NCI-H2081 (cell line): ENCODE measurements at regions not wholly inside any gene's neighbourhood (a gene's known extent, or its start where the extent isn't known, plus 50 kb on each side); places are given as distances from the start of the nearest gene placed in this dataset.
A peak's percentile ranks its signal among the peaks of the same experiment; 100 is the strongest.
"Not testable (repeated sequence)": the region's sequence is repeated elsewhere in the genome, so short reads cannot be mapped to it uniquely, and the experiment has no call there.

Experiments used
- DNase-seq, 2 experiments: peaks; one replicate each; lab custom pipeline; 2025; lab: John Stamatoyannopoulos, UW

DNA sequence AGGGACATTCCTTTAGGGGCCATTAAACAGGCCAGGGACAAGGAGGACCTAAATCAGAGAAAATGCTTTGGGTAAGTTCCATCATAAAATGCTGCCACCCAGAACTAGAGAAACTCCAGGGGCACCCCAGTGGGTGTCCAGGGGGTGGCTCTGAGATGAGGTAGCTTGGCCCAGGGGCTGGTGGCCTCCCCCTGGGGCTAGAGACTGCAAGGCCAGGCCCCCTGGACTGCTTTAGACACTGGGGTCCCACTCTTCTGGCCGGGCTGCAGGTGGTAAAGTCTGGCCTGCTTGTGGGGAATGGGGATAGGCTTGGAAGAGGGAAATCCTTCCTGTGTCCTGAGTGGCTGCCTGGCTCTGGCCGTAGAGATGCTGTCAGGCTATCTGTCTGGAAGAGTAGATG is 169.6 kb upstream of the PODXL start:
- DNase-seq = no peak

DNA sequence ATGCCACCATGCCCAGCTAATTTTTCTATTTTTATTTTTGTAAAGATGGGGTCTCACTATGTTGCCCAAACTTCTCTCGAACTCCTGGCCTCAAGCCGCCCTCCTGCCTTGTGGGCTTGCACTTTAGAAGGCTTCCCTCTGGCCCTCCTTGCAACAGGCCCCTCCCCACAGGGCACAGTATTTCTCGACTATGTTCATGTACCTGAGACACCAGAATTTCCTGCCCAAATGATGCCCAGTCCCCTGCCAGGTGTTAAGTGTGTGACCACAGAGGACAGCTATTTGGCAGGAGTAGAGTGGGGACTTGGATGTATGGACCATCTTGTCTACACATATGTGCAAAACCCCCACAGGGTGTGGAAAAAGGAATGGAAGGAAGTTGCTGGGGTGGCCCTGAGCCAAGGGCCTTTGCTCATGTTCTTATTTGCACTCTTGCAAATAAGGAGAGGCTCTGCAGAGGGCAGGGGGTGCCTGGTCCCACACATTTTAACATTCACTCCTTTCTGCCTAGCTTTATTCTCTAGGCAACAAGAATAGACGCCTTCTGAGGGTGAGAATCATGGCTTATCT is 168.4 kb upstream of the PODXL start:
- DNase-seq = no peak

DNA sequence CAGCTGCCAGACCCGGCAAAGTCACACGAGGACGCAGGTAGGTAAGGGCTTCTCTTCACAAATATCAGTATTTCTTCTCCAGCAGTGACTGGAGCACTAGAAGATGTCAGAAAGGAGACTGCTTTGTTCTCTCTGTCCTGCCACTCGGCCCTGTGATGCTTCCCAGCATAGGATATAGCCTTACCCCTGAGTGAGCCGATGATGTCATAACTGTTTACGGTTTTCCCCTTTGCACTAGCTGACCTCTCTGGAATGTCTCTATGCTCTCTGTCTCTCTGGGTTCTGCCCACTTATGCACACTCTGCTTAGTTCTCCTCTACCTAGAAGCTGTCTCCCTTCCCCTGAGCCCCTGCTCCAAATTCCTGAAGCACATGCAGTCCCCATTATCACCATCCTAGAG is 167.5 kb upstream of the PODXL start:
- DNase-seq = no peak

DNA sequence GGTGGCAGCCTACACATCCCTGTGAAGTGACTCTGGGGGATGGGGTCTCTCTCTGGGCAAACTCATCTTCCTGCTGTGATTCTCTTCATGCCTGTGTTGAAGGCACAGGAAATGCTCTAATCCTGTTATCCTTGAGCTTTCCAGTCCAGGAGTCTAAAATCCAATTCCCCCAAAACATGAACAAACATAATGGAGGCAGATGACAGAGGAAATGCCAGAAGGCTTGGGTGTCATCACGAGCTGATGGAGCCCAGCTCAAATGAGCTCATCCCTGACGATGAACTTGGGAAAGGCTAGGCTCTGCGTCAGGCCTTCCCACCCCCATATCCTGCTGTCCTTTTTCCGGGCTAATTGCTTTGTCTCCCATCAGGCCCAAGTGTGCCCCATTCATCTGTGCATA is 165.9 kb upstream of the PODXL start:
- DNase-seq = no peak

DNA sequence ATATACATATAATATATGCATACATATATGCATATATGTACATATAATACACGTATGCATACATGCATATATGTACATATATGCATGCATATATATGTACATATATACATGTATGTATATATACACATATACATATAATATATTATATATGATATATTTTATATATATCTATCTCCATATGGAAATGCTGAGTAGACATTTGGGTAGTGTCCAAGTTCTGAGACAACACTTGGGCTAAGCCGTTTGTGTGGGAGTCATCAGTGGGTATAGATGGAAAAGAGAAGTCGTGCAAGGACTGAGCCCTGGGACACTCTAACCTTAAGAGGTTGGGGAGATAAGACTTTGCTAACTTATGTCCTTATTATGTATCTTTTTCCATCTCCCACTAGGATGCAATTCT is 165.2 kb upstream of the PODXL start:
- no peak for DNase-seq

DNA sequence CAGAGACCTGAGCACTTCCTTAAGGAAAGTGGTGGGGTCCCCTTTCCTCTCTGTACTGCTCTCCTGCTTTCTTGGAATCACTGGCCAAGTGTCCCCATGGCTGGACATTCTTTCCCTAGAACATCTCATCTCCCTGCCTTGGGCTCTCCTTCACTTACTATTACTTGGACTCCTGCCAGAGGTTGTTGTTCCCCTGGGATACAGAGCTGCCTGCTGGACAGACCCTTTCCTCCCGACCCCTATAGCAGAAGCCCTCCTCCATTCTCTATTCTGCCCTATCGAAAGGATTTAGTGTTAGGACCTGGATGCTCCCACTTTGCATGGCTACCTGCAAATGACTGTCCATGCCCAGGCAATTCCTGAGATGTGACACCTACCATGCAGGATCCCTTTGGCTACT is 164.3 kb upstream of the PODXL start:
- no peak for DNase-seq

DNA sequence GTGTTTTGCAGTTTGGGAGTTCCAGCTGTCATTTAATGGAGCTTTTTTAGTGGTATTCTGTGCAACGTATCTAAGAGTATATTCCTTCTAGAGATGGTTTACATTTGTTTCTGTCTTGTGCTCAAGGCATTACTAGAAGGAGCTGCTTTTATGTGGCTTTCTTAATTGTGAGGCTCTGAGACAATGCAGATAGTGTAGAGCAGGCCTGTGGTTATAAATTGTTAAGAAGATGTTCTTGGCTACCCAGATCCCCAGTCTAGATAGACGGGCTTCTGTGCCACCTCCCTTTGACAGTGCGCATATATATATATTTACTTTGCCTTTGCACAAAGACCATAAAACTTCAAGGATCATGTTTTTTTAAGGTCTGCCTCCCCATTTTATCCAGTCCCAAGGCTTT is 160.8 kb upstream of the PODXL start:
- no peak for DNase-seq

DNA sequence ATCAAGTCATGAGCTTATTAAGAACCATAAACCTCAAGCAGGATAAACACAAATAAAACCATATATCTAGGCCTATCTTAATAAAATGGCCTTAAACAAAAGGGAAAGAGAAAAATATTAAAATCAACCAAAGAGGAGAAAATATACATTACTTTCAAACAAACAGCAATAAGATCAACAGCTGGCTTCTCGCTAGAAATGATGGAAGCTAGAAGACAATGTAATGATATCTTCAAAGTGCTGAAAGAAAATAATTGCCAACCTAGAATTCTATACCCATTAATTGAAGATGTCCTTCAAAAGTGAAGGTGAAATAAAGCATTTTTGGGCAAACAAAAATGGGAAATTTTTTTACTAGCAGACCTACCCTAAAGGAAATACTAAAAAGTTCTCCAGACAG is 142.9 kb upstream of the PODXL start:
- no peak for DNase-seq

DNA sequence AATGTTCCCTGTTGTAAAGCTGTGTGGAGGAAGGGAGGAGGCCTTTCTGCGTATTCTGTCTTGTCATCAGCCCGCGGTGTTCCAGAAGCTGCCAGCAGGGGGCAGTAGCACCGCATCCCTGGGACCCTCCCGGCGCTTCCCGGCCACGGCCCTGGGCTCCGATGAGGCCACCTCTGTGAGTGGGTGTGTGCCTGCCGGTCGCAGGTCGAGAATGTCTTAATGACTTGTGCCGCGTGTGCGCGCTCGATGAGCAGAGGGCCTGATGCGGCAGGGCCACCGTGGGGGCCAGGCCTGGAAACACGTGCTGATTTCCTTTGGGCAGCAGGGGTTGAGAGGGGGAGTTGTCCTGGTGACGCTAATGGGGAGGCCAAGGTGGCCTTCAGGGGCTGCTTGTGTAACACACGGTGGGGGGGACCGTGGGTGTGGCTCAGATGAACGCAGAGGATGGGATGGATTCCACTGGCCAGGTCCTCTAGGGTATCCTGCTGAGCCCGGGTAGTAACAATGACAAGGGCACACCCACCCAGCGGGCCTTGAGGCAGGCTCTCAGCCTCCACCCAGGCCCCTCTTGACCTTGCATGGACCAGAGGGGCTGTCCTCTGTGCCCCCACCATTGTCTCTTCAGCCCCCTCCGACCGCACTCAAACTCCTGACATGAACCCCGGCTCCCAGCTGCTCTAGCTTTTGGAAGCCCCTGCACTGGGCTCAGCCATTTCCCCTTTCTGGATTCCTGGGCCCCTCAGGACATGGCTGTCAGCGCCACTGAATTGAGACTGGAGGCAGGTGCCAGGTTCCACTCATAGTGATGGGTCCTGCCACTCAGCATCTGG is 135.9 kb upstream of the PODXL start:
- peak; percentile 61 to 71 for DNase-seq

DNA sequence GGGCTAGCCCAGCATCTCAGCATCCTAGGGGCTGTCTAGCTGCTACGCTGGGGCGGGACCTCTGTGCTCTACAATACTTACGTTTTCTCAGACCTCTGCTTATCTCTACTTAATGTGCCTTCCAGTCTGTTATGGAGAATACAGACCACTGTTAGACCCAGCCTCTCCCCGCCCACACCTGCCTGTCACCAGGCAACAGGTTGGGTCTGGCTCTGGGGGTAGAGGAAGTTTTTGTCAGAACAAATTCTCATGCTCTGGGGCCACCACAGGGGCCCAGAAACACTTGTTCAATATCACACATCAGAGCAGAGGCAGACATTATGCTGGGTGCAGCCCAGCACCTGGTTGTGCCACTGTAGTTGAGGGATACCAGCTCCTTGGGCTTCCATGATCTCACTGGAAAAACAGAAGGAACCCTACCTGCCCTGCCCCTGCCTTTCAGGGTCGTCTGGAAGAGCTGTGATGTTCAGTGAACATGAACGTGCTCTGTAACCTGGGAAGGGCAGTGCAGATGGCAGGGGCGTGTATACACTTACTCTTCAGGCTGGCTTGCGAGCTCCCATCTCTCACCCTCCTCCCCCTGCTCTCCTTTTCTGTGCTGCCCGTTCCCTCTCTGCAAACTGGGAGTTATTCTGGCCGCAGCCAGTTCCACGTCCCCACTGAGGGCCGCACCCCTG is 135.2 kb upstream of the PODXL start:
- DNase-seq = no peak

DNA sequence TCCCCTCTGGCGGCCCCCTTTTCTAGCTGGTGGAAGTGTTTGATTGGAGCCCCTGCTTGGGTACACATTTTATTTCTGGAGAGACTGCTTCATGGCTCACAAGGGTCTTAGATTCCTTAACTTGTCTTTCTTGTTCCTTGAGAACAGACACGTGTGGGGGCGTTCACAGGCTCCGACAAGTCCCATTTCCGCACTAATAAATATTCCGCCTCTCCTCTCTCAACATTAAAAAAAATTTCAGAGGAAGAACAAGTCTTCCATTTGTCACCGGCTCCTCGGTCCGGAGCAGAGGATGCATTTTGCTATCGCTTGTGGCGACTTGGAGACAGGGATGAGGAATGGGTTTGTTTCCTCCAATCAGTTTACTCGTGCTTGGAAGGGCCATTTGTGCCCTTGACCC is 134.0 kb upstream of the PODXL start:
- DNase-seq = no peak

DNA sequence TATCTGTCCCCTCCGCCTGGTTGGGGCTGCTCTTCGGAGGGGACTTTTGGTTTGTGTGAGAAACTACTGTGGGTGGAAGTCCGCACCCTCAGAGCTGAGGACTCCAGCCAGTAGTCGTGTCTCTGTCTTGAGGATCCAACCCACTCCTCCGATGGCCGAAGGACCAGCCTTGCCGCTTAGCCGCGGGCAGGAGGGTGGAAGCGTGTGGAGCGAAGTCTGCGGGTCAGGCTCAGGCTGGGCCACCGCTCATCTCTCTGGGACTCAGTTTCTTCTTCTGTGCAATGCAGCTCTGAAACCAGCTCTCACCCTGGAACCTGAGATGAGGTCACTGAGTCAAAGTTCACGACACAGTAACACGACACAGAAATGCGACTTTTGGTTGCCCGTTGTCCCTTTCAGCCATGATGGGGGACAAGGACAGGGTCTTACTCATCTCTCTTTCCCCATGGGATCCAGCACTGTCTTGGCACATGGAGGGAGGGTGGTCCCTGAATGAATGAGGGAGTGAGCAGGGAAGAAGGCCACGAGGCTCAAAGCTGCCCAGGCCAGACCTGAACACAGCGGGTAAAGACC is 133.3 kb upstream of the PODXL start:
- no peak for DNase-seq

DNA sequence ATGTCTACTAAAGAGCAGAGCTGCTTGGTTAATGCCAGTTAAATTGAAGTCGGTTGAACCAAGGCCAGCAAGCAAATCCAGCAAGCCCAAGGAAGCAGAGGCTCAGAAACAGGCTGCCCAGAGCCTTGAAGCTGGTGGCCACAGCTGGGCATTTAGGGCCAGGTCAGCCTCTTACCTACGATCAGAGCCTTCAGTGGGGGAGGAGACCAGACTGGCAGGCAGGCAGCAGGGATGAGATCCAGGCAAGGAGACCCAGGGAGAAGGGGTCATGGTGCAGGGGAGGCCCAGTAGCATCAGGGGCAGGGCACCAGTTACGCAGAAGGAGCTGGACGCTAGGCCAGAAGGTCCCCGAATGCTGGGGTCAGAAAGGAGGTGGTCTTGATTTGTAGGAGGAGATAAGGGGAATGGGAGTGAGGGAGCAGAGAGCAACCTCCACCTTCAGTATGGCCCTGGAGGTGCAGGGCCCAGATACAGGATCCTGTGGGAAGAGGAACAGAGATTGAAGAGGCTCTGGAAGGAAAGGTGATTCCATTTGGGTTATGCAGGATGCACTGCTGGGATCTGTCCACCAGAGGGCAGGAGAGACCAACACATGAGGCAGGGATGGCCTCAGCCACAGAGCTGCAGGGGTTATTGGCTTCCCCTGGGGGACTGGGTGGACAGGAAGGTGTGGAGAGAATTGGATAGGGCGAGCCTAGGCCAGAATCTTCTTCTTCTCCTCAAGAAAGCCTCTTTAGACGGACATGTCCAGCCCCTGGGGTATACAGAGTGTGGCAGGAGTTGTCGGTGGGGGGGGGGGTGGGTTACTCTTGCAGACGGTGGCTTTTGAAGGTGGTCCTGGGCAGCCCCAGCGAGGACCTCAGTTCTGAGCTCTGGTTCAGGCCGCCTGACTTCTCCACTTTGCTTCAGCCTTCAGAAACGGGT is 132.6 kb upstream of the PODXL start:
- peak; percentile 72 to 78 for DNase-seq

DNA sequence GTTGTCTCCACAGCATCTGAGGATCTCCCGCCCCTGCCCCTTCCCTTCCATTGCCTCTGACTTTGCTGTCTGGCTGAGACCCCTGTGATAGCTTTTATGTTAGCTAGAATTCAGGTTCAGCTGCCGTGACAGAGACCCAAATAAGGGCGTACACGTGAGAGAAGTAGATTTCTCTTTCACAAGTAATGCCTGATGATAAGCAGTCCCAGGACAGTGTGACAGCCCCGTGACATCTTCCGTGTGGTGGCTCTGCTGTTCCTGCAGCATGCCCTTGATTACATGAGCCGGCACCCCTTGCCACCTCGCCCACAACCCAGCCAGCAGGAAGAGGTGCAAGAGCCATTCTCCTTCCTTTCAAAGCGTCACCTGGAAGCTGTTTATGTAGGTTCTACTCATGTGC is 130.9 kb upstream of the PODXL start:
- DNase-seq = no peak

DNA sequence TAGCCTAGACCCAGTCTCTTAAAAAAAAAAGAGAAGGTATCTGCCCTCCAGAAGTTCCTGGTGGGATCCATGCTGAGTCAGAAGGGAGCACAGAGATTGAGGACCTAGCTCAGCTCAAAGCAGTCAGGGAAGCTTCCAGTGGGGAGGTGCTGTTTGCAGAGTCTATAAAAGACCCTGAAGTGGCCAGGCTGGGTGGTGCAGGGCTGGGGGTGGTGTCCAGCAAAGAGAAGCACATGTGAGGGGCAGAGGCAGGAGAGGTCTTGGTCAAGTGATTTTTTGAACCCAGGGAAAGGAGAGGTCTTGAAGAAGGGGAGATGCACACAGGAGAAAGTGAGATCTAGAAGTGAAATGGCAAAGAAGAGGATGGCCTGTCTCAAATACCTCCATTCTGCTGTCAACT is 130.4 kb upstream of the PODXL start:
- DNase-seq = no peak

DNA sequence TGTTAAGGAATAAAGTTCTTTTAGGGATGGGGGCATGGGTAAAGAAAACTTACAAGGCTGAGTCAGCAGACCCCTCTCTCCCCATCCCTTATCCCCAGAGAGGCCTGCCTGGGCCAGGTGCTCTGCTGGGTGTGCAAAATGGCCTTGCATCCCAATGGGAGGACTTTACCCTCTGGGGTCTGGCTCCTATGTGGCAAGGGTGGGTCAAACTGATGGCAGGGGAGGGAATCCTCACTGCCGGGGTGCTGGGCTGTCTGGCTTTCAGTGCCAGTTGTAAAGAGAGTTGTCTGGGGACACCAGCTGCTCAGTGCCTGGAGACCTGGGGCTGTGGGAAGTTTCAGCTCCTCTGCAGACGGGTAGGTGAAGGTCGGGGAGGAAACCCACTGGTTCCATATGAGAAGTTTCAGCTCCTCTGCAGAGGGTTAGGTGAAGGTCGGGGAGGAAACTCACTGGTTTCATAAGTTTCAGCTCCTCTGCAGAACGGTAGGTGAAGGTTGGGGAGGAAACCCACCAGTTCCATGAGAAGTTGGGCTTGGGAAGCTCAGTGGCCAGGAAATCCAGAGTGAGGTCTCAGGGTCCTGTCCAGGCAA is 127.2 kb upstream of the PODXL start:
- DNase-seq = no peak

DNA sequence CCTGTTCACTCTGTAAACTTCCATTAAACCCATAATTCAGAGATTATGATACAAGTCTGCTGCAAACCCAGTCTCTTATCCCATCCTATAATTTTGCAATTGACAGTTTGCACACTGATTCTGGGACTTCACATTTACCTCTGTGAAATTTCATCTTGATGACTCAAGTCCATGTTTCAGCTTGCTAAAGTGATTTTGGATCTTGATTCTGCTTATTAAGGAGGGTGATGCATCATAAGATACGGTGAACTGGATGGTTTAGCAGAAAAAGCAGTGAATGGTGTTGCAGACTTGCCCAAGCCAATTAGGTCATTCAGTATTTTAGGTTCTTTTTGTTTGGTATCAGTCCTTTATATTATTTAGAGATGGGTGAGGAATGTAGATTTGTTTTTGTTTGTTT is 125.5 kb upstream of the PODXL start:
- DNase-seq = no peak

DNA sequence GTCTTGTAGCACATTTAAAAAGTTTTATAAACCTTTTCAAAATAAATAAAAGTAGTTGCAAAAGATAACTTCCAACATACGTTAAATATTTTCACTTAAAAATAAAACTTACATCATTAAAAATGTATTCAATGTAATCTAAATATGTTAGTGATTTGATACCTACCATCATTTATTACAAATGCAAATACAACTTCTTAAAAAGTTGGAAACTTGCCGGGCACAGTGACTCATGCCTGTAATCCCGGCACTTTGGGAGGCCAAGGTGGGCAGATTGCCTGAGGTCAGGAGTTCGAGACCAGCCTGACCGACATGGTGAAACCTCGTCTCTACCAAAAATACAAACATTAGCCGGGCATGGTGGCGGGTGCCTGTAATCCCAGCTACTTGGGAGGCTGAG is 122.6 kb upstream of the PODXL start:
- not testable (repeated sequence) for DNase-seq

DNA sequence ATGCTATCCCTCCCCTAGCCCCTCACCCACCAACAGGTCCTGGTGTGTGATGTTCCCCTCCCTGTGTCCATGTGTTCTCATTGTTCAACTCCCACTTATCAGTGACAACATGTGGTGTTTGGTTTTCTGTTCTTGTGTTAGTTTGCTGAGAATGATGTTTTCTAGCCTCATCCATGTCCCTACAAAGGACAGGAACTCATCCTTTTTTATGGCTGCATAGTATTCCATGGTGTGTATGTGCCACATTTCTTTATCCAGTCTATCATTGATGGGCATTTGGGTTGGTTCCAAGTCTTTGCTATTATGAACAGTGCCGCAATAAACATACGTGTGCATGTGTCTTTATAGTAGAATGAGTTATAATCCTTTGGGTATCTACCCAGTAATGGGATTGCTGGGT is 120.4 kb upstream of the PODXL start:
- not testable (repeated sequence) for DNase-seq

DNA sequence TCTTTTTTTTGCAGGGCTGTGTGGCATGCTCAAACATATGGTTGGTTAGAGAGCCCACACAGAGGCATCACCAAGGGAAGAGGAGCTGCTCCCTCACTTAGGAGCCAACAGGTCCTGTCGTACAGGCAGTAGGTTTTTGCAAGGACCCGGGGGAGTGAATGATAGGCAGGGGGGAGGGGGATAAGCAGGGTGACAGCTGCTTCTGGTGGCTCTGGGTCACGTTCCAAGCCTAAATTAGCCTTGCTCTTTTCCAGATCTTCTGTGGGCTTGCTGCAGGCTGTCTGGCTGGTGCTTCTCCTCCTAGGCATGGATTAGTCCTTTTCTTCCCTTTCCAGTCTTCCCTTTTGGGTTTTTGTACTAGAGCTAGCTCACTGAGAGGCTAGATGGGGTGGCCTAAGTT is 117.7 kb upstream of the PODXL start:
- DNase-seq = no peak

DNA sequence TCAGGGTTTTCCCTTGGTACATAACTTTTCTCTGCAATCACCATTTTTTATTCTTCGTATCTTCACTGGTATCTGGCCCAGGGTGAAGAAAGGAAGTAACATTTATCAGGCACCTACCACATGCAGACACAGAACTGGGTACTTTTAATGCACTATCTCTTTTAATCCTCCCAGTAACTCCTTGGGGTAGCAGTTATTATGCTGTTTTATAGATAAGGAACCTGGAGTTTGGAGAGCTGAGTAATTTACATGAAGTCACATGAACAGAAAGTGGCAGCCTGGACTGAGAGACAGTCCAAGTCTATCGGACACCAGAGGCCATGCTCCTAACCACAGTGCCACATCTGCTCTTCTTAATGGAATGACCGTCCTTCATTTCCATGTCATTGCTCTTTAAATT is 117.1 kb upstream of the PODXL start:
- DNase-seq = no peak

DNA sequence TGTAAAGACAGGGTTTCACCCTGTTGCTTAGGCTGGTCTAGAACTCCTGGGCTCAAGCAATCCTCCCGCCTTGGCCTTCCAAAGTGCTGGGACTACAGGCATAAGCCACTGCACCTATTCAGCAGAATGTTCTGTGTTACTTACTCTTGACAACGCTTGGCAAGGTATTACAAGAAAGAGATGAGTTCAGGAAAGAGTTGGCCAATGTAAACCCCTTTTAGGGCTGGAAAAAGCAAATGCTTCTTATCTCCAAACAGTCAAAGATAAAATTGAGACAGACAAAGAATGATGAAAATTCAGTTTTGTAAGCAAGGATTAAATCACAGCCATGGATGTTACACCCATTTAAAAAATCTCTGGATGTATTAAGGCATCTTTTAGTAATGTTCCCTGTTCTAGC is 114.0 kb upstream of the PODXL start:
- DNase-seq = no peak
